H9 (cell line): ENCODE measurements at regions not wholly inside any gene's neighbourhood (a gene's known extent, or its start where the extent isn't known, plus 50 kb on each side); places are given as distances from the start of the nearest gene placed in this dataset.

Experiments used
- DNase-seq: peaks from one replicate; pipeline ENCODE4 v3.0.0-alpha.2; 2017
- H2AFZ ChIP-seq: one replicate; pipeline ENCODE4 v1.6.1; 2013; ENCODE audit warnings: mild to moderate bottlenecking, low read length, control low read depth, moderate library complexity
- H2AK5ac ChIP-seq: 2 replicates; pipeline ENCODE4 v1.6.1; 2013; ENCODE audit warnings: low read length, control low read depth, mixed read lengths; ENCODE audit not compliant: insufficient read length
- H2BK120ac ChIP-seq: one replicate; pipeline ENCODE4 v1.6.1; 2013; ENCODE audit warnings: low read depth, mild to moderate bottlenecking, low read length, control low read depth, inconsistent platforms; ENCODE audit not compliant: poor library complexity, severe bottlenecking
- H2BK12ac ChIP-seq: 2 replicates; pipeline ENCODE4 v1.6.1; 2013; ENCODE audit warnings: low read length, control low read depth, mixed read lengths, low read depth; ENCODE audit not compliant: insufficient read length
- H2BK15ac ChIP-seq: 2 replicates; pipeline ENCODE4 v1.6.1; 2013; ENCODE audit warnings: low read depth, low read length, control low read depth
- H2BK20ac ChIP-seq: one replicate; pipeline ENCODE4 v1.6.1; 2013; ENCODE audit warnings: low read depth, mild to moderate bottlenecking, low read length, control low read depth, inconsistent platforms; ENCODE audit not compliant: poor library complexity, severe bottlenecking
- H2BK5ac ChIP-seq: 2 replicates; pipeline ENCODE4 v1.6.1; 2013; ENCODE audit warnings: low read length, control low read depth, mixed read lengths; ENCODE audit not compliant: insufficient read length
- H3K14ac ChIP-seq: 2 replicates; pipeline ENCODE4 v1.6.1; 2013; ENCODE audit warnings: low read length, control low read depth; ENCODE audit not compliant: insufficient read depth
- H3K18ac ChIP-seq: 2 replicates; pipeline ENCODE4 v1.6.1; 2013; ENCODE audit warnings: low read depth, mild to moderate bottlenecking, mixed read lengths, low read length, control low read depth; ENCODE audit not compliant: insufficient read length
- H3K23ac ChIP-seq: 2 replicates; pipeline ENCODE4 v1.6.1; 2013; ENCODE audit warnings: low read length, control low read depth, mixed read lengths, low read depth; ENCODE audit not compliant: insufficient read length
- H3K23me2 ChIP-seq: 2 replicates; pipeline ENCODE4 v1.6.1; 2013; ENCODE audit warnings: low read depth, mild to moderate bottlenecking, mixed read lengths, low read length, control low read depth; ENCODE audit not compliant: insufficient read length, poor library complexity, severe bottlenecking
- H3K27ac ChIP-seq: 2 replicates; pipeline ENCODE4 v1.5.1; 2013; ENCODE audit warnings: low read length, control low read depth, mixed read lengths, low read depth; ENCODE audit not compliant: insufficient read length
- H3K27me3 ChIP-seq: 2 replicates; pipeline ENCODE4 v1.6.1; 2013; ENCODE audit warnings: low read length, control low read depth, inconsistent platforms; ENCODE audit not compliant: insufficient read depth
- H3K4ac ChIP-seq: 2 replicates; pipeline ENCODE4 v1.6.1; 2013; ENCODE audit warnings: low read depth, mild to moderate bottlenecking, control low read depth, inconsistent platforms, low read length, moderate library complexity
- H3K4me1 ChIP-seq: 2 replicates; pipeline ENCODE4 v1.6.1; 2013; ENCODE audit warnings: low read length, control low read depth, inconsistent platforms; ENCODE audit not compliant: insufficient read depth
- H3K4me2 ChIP-seq: 2 replicates; pipeline ENCODE4 v1.6.1; 2013; ENCODE audit warnings: low read length, control low read depth, mixed read lengths; ENCODE audit not compliant: insufficient read length, insufficient read depth
- H3K56ac ChIP-seq: 2 replicates; pipeline ENCODE4 v1.6.1; 2013; ENCODE audit warnings: low read depth, mild to moderate bottlenecking, mixed read lengths, low read length, control low read depth; ENCODE audit not compliant: insufficient read length
- H3K79me1 ChIP-seq: 2 replicates; pipeline ENCODE4 v1.6.1; 2013; ENCODE audit warnings: low read depth, mild to moderate bottlenecking, moderate library complexity, low read length, control low read depth, inconsistent platforms; ENCODE audit not compliant: insufficient read depth, poor library complexity, severe bottlenecking
- H3K79me2 ChIP-seq: 2 replicates; pipeline ENCODE4 v1.6.1; 2013; ENCODE audit warnings: low read length, control low read depth, inconsistent platforms; ENCODE audit not compliant: insufficient read depth
- H3K9ac ChIP-seq: 2 replicates; pipeline ENCODE4 v1.6.1; 2013; ENCODE audit warnings: low read length, control low read depth, mixed read lengths; ENCODE audit not compliant: insufficient read length; ENCODE audit errors: extremely low read depth
- H3K9me3 ChIP-seq: one replicate; pipeline ENCODE4 v1.6.1; 2013; ENCODE audit warnings: low read depth, low read length, inconsistent platforms; ENCODE audit not compliant: control insufficient read depth
- H3T11ph ChIP-seq: one replicate; pipeline ENCODE4 v1.6.1; 2013; ENCODE audit warnings: mild to moderate bottlenecking, low read length, control low read depth, inconsistent platforms
- H4K20me1 ChIP-seq: one replicate; pipeline ENCODE4 v1.6.1; 2013; ENCODE audit not compliant: control insufficient read depth, insufficient read length, insufficient read depth
- H4K5ac ChIP-seq: 2 replicates; pipeline ENCODE4 v1.6.1; 2013; ENCODE audit warnings: low read depth, mild to moderate bottlenecking, mixed read lengths, low read length, control low read depth; ENCODE audit not compliant: insufficient read length
- H4K8ac ChIP-seq: replicated peaks from 2 replicates; pipeline ENCODE4 v1.6.1; 2013; ENCODE audit warnings: low read length, control low read depth, mixed read lengths, low read depth; ENCODE audit not compliant: insufficient read length
- H4K91ac ChIP-seq: 2 replicates; pipeline ENCODE4 v1.6.1; 2013; ENCODE audit warnings: low read depth, mild to moderate bottlenecking, moderate library complexity, mixed read lengths, low read length, control low read depth; ENCODE audit not compliant: insufficient read length
- H3K27ac Mint-ChIP-seq, 3 experiments: 2 replicates in 2 of 3; 3 replicates in 1 of 3; pipeline ENCODE4 v1.8.0; 2020 to 2021; ENCODE audit warnings: mixed read lengths in 3 of 3, mild to moderate bottlenecking in 1 of 3, moderate library complexity in 1 of 3
- H3K27me3 Mint-ChIP-seq: 2 replicates; pipeline ENCODE4 v1.8.0; 2021; ENCODE audit warnings: low read depth, mild to moderate bottlenecking, moderate library complexity, mixed read lengths
- H3K36me3 Mint-ChIP-seq, 3 experiments: 2 replicates in 2 of 3; 3 replicates in 1 of 3; pipeline ENCODE4 v1.8.0; 2020 to 2021; ENCODE audit warnings: low read depth in 3 of 3, mixed read lengths in 3 of 3; ENCODE audit not compliant: insufficient read depth in 1 of 3
- H3K4me1 Mint-ChIP-seq, 2 experiments: 2 replicates each; pipeline ENCODE4 v1.8.0; 2020; ENCODE audit warnings: mixed read lengths in 2 of 2
- H3K4me3 Mint-ChIP-seq, 2 experiments: 2 replicates in 1 of 2; 3 replicates in 1 of 2; pipeline ENCODE4 v1.8.0; 2020 to 2021; ENCODE audit warnings: mild to moderate bottlenecking in 2 of 2, mixed read lengths in 2 of 2, moderate library complexity in 1 of 2
- H3K9me3 Mint-ChIP-seq, 2 experiments: 2 replicates in 1 of 2; 3 replicates in 1 of 2; pipeline ENCODE4 v1.8.0; 2020; ENCODE audit warnings: mild to moderate bottlenecking in 2 of 2, mixed read lengths in 2 of 2, moderate library complexity in 1 of 2
- WGBS: extraction: QIAGEN DNeasy Blood & Tissue Kit; methylation state at CpG from one replicate; pipeline ENCODE4 v1.1.7; 2013; ENCODE audit warnings: missing lambda C conversion rate, low lambda C conversion rate, mixed read lengths; ENCODE audit not compliant: insufficient read length; ENCODE audit errors: extremely low coverage; 5-methylcytosine and 5-hydroxymethylcytosine counted together
- TF ChIP-seq, protein P1 (sequence below): fragments of 200-600 bp; sonication (generic); conservative IDR thresholded peaks from 3 replicates; pipeline ENCODE4 v1.8.0; 2021; ENCODE audit warnings: antibody characterized with exemption, mild to moderate bottlenecking

DNA sequence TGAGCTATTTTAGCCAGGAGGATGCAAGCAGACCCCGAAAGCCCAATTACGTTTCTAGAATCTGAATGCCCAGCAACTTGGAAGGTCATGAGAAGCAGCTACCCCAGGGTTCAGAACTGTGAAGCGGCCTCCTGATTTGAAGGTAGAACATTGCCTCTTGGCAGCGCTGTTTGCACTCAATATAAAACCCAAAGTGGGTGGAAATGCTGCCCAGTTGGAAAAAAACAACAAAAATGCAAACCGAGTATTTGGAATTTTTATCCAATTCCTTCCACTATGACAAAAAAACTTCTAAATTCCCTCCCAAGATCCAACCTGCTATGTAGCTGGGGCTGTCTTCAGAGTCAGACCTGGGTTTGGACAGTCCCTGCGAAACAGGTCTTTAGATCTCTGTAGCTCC, 103.3 kb upstream of the RBPJ start:
- H3K36me3 Mint-ChIP-seq, result no peaks in the 10 kb centered on the region
- TF ChIP-seq, protein P1, sequence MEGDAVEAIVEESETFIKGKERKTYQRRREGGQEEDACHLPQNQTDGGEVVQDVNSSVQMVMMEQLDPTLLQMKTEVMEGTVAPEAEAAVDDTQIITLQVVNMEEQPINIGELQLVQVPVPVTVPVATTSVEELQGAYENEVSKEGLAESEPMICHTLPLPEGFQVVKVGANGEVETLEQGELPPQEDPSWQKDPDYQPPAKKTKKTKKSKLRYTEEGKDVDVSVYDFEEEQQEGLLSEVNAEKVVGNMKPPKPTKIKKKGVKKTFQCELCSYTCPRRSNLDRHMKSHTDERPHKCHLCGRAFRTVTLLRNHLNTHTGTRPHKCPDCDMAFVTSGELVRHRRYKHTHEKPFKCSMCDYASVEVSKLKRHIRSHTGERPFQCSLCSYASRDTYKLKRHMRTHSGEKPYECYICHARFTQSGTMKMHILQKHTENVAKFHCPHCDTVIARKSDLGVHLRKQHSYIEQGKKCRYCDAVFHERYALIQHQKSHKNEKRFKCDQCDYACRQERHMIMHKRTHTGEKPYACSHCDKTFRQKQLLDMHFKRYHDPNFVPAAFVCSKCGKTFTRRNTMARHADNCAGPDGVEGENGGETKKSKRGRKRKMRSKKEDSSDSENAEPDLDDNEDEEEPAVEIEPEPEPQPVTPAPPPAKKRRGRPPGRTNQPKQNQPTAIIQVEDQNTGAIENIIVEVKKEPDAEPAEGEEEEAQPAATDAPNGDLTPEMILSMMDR, result no peak
- H2BK5ac ChIP-seq, result no peak overlapping the region

More for the DNA sequence above, 103.3 kb upstream of the RBPJ start:
- H3K18ac ChIP-seq, result no peak overlapping the region
- Mint-ChIP-seq H3K4me1 (peaks cover 11 to 17% of the 10 kb centered on the region in 2 experiments; a peak in 3 of 4 replicates), H3K4me3 (no peak overlapping the region), H3K27ac (no peak overlapping the region), H3K9me3 (no peaks in the 10 kb centered on the region), H3K27me3 (peaks cover 9% of the 10 kb centered on the region)
- no peak overlapping the region for H3T11ph ChIP-seq
- H4K91ac ChIP-seq, result no peak overlapping the region
- no peak overlapping the region for H2BK15ac ChIP-seq
- H3K9me3 ChIP-seq, result no peaks in the 10 kb centered on the region
- H4K20me1 ChIP-seq, result no peaks in the 10 kb centered on the region
- no peaks in the 10 kb centered on the region for H3K79me2 ChIP-seq
- no peaks in the 10 kb centered on the region for H3K23me2 ChIP-seq
- H2BK12ac ChIP-seq, result no peak overlapping the region
- no peak overlapping the region for H3K23ac ChIP-seq
- H4K5ac ChIP-seq, result no peak overlapping the region
- no peak overlapping the region for H2BK20ac ChIP-seq
- no peak overlapping the region for H3K56ac ChIP-seq
- no peak overlapping the region for H3K4me2 ChIP-seq
- H3K27ac ChIP-seq, result no peak overlapping the region
- no CpG with 5 or more reads among the region's 6 CpGs for WGBS
- no peak overlapping the region for H3K4ac ChIP-seq
- no peak overlapping the region for H4K8ac ChIP-seq
- H2AK5ac ChIP-seq, result no peak overlapping the region
- no peaks in the 10 kb centered on the region for H3K79me1 ChIP-seq
- H3K14ac ChIP-seq, result no peak overlapping the region
- H3K27me3 ChIP-seq, result no peaks in the 10 kb centered on the region
- no peak overlapping the region for H2BK120ac ChIP-seq
- no peak overlapping the region for H2AFZ ChIP-seq
- no peak overlapping the region for H3K9ac ChIP-seq
- H3K4me1 ChIP-seq, result no peaks in the 10 kb centered on the region
- no peak for DNase-seq
